Fibroblast of lung (primary cell): ENCODE measurements at regions not wholly inside any gene's neighbourhood (a gene's known extent, or its start where the extent isn't known, plus 50 kb on each side); places are given as distances from the start of the nearest gene placed in this dataset.

Experiments used
- DNase-seq, 2 donors: peaks; one replicate each; pipeline versions ENCODE4 v3.0.0 to v3.0.0-alpha.2; 2010; ENCODE audit warnings: low read depth in 2 of 2
- H2AFZ ChIP-seq: 2 replicates; pipeline ENCODE4 v1.5.1; 2012; ENCODE audit warnings: low read length, control low read depth, inconsistent platforms
- H3K27ac ChIP-seq: 2 replicates; pipeline ENCODE4 v1.5.1; 2011; ENCODE audit warnings: low read length, control low read depth; ENCODE audit not compliant: insufficient read depth
- H3K27me3 ChIP-seq: 2 replicates; pipeline ENCODE4 v1.5.1; 2011; ENCODE audit warnings: mild to moderate bottlenecking, low read length; ENCODE audit not compliant: control insufficient read depth, insufficient read depth
- H3K36me3 ChIP-seq: 2 replicates; pipeline ENCODE4 v1.5.1; 2011; ENCODE audit warnings: low read length; ENCODE audit not compliant: control insufficient read depth, insufficient read depth
- H3K4me1 ChIP-seq: 2 replicates; pipeline ENCODE4 v1.5.1; 2011; ENCODE audit warnings: low read length; ENCODE audit not compliant: control insufficient read depth, insufficient read depth; ENCODE audit errors: extremely low read depth
- H3K4me2 ChIP-seq: 2 replicates; pipeline ENCODE4 v1.5.1; 2011; ENCODE audit warnings: low read length, control low read depth; ENCODE audit not compliant: insufficient read depth; ENCODE audit errors: extremely low read depth
- H3K4me3 ChIP-seq, 4 experiments: fragments of 200-600 bp in 1 of 4; sonication (generic) in 1 of 4; replicated peaks in 1 of 4; 2 replicates each; pipeline ENCODE4 v1.5.1; 2011 to 2016; ENCODE audit warnings: low read length in 4 of 4, low read depth in 3 of 4, mild to moderate bottlenecking in 3 of 4, control low read depth in 2 of 4, inconsistent platforms in 1 of 4, mixed read lengths in 1 of 4; ENCODE audit not compliant: insufficient read depth in 1 of 4; ENCODE audit errors: control extremely low read depth in 1 of 4
- H3K79me2 ChIP-seq: 2 replicates; pipeline ENCODE4 v1.5.1; 2012; ENCODE audit warnings: mild to moderate bottlenecking, low read length, inconsistent platforms; ENCODE audit not compliant: control insufficient read depth, insufficient read depth
- H3K9ac ChIP-seq: 2 replicates; pipeline ENCODE4 v1.5.1; 2011; ENCODE audit warnings: mild to moderate bottlenecking, low read length, control low read depth; ENCODE audit not compliant: insufficient read depth
- H3K9me3 ChIP-seq: 2 replicates; pipeline ENCODE4 v1.5.1; 2012; ENCODE audit warnings: low read depth, low read length; ENCODE audit not compliant: control insufficient read depth, insufficient read depth
- H4K20me1 ChIP-seq: 2 replicates; pipeline ENCODE4 v1.5.1; 2011; ENCODE audit warnings: low read length; ENCODE audit not compliant: control insufficient read depth, insufficient read depth; ENCODE audit errors: extremely low read depth
- CTCF ChIP-seq, 2 donors: IDR thresholded peaks in 1 of 2; conservative IDR thresholded peaks in 1 of 2; 1 replicate in 1 of 2; 2 replicates in 1 of 2; pipeline ENCODE4 v1.5.1; 2011 to 2012; ENCODE audit warnings: low read length in 2 of 2, control low read depth in 1 of 2, inconsistent platforms in 1 of 2, low read depth in 1 of 2, mild to moderate bottlenecking in 1 of 2
- EZH2 ChIP-seq: IDR thresholded peaks from 2 replicates; pipeline ENCODE4 v1.5.1; 2012; ENCODE audit warnings: low read length, control low read depth, mild to moderate bottlenecking; ENCODE audit errors: missing control alignments

- TF ChIP-seq CTCF (conservative IDR thresholded peaks at IDR 0.05 in 1 of 2, IDR thresholded peaks at IDR 0.05 in 1 of 2; ENCODE audit: low read depth in 1 of 2, low read length in 2 of 2) = no peak
- TF ChIP-seq EZH2 = no peak
- Histone ChIP-seq H3K4me2 (no peak overlapping the region), H3K9me3 (no peaks in the 10 kb centered on the region), H2AFZ (no peak overlapping the region), H3K79me2 (no peaks in the 10 kb centered on the region), H3K9ac (no peak overlapping the region), H4K20me1 (no peaks in the 10 kb centered on the region), H3K27ac (no peak overlapping the region), H3K4me1 (no peaks in the 10 kb centered on the region), H3K36me3 (no peaks in the 10 kb centered on the region), H3K27me3 (no peaks in the 10 kb centered on the region), H3K4me3 (no peak overlapping the region)
- no peak for DNase-seq
Observed at GRCh38 chr10:128741680-128742079, 615.5 kb upstream of the MKI67 start.

- no peaks in the 10 kb centered on the region for H3K79me2 ChIP-seq
- DNase-seq = no peak
- H3K27ac ChIP-seq = no peak overlapping the region
- H3K9me3 ChIP-seq = no peaks in the 10 kb centered on the region
- no peak overlapping the region for H2AFZ ChIP-seq
- no peak overlapping the region for H3K4me3 ChIP-seq
- no peaks in the 10 kb centered on the region for H3K36me3 ChIP-seq
- no peak for TF ChIP-seq CTCF (conservative IDR thresholded peaks at IDR 0.05 in 1 of 2, IDR thresholded peaks at IDR 0.05 in 1 of 2; ENCODE audit: low read depth in 1 of 2, low read length in 2 of 2)
- no peak for TF ChIP-seq EZH2
- H3K4me2 ChIP-seq = no peak overlapping the region
- H3K27me3 ChIP-seq = no peaks in the 10 kb centered on the region
- H3K9ac ChIP-seq = no peak overlapping the region
- H3K4me1 ChIP-seq = no peaks in the 10 kb centered on the region
- no peaks in the 10 kb centered on the region for H4K20me1 ChIP-seq
Observed at GRCh38 chr10:128744092-128744491, 617.9 kb upstream of the MKI67 start.

- no peaks in the 10 kb centered on the region for H4K20me1 ChIP-seq
- no peaks in the 10 kb centered on the region for H3K4me1 ChIP-seq
- no peaks in the 10 kb centered on the region for H3K79me2 ChIP-seq
- no peak overlapping the region for H2AFZ ChIP-seq
- no peak overlapping the region for H3K4me3 ChIP-seq
- no peaks in the 10 kb centered on the region for H3K27me3 ChIP-seq
- no peak overlapping the region for H3K9ac ChIP-seq
- DNase-seq = no peak
- no peaks in the 10 kb centered on the region for H3K36me3 ChIP-seq
- no peaks in the 10 kb centered on the region for H3K9me3 ChIP-seq
- no peak for TF ChIP-seq EZH2
- no peak for TF ChIP-seq CTCF (conservative IDR thresholded peaks at IDR 0.05 in 1 of 2, IDR thresholded peaks at IDR 0.05 in 1 of 2; ENCODE audit: low read depth in 1 of 2, low read length in 2 of 2)
- no peak overlapping the region for H3K27ac ChIP-seq
- H3K4me2 ChIP-seq = no peak overlapping the region
Observed at GRCh38 chr10:128744811-128745305, 618.6 kb upstream of the MKI67 start.
